ENCODE measurements at regions not wholly inside any gene's neighbourhood (a gene's known extent, or its start where the extent isn't known, plus 50 kb on each side); places are given as distances from the start of the nearest gene placed in this dataset.
"Not testable (repeated sequence)": the region's sequence is repeated elsewhere in the genome, so short reads cannot be mapped to it uniquely, and the experiment has no call there.

- no peaks in the 10 kb centered on the region for H3K4me1 Mint-ChIP-seq (ENCODE audit: low read depth in 2 of 2)
- H3K36me3 Mint-ChIP-seq = no peaks in the 10 kb centered on the region
- no peak overlapping the region for H3K4me3 Mint-ChIP-seq
- no peaks in the 10 kb centered on the region for H3K9me3 Mint-ChIP-seq
- H3K27me3 Mint-ChIP-seq = no peaks in the 10 kb centered on the region
- DNase-seq (ENCODE audit: low spot score) = peak; percentile 48
- no peak for ATAC-seq
- H3K27ac Mint-ChIP-seq = no peak overlapping the region
These were observed 59.7 kb upstream of the RBFOX2 start for GRCh38 chr22:36088292-36088691.

GRCh38 chr22:36087784-36088183 lies 59.2 kb upstream of the RBFOX2 start:
- no peak overlapping the region for H3K27ac Mint-ChIP-seq
- H3K4me1 Mint-ChIP-seq (ENCODE audit: low read depth in 2 of 2) = no peaks in the 10 kb centered on the region
- no peaks in the 10 kb centered on the region for H3K36me3 Mint-ChIP-seq
- no peaks in the 10 kb centered on the region for H3K27me3 Mint-ChIP-seq
- ATAC-seq = no peak
- no peaks in the 10 kb centered on the region for H3K9me3 Mint-ChIP-seq
- DNase-seq (ENCODE audit: low spot score) = peak; percentile 6
- no peak overlapping the region for H3K4me3 Mint-ChIP-seq

DNA sequence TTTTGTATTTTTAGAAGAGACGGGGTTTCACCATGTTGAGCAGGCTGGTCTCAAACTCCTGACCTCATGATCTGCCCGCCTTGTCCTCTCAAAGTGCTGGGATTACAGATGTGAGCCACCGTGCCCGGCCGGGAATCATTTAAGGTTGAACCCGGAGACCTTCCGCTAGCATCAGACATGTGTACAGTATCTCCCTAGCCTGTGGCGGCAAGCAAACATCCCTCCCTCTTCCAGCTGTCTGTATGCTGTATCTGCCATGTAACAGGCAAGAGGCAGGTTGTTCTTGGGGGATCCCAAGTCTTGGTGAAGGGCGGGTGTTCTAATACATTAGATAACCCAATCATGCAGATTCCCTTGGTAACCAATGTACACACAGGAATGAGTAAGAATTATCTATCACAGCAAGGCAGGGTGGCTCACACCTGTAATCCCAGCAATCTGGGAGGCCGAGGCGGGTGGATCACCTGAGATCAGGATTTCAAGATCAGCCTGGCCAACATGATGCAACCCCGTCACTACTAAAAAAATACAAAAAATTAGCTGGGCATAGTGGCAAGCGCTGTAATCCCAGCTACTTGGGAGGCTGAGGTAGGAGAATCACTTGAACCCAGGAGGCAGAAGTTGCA lies 58.1 kb upstream of the RBFOX2 start:
- H3K4me1 Mint-ChIP-seq (ENCODE audit: low read depth in 2 of 2) = no peaks in the 10 kb centered on the region
- no peak overlapping the region for H3K4me3 Mint-ChIP-seq

GRCh38 chr22:36086170-36086490 lies 57.5 kb upstream of the RBFOX2 start:
- Mint-ChIP-seq H3K27me3 (no peaks in the 10 kb centered on the region), H3K9me3 (no peaks in the 10 kb centered on the region), H3K36me3 (no peaks in the 10 kb centered on the region), H3K4me1 (ENCODE audit: low read depth in 2 of 2) (no peaks in the 10 kb centered on the region), H3K27ac (no peak overlapping the region), H3K4me3 (no peak overlapping the region)
- peak; percentile 38 for DNase-seq (ENCODE audit: low spot score)
- no peak for ATAC-seq

More for the DNA sequence above, 58.1 kb upstream of the RBFOX2 start:
- peak; percentile 37 for DNase-seq (ENCODE audit: low spot score)
- Mint-ChIP-seq H3K36me3 (no peaks in the 10 kb centered on the region), H3K27ac (no peak overlapping the region), H3K9me3 (no peaks in the 10 kb centered on the region), H3K27me3 (no peaks in the 10 kb centered on the region)
- no peak for ATAC-seq

DNA sequence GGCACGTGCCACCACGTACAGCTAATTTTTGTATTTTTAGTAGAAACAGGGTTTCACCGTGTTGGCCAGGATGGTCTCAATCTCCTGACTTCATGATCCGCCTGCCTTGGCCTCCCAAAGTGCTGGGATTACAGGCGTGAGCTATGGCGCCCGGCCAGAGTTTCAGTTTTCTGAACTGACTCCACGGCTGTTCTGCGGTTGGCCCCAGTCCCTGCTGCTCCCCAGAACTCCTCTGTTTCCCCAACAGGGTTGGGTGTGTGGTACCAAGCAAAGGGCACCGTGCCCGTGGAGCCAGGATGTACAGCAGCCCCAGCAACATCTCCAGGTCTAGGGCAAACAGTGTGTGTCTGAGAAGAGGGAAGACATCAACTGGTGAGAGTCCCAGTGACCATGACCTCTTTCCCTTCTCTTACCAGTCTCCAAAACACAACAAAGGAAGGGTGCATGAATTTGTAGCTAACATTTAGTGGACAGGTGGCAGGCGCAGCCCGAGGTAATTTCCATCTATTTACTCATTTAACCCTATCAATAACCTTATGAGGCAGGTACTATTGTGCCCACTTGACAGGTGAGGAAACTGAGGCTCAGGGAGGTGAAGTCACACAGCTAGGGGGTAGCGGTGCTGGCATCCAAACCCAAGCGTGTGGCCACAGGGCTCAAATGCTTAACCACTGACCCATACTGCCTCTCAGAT lies 57.0 kb upstream of the RBFOX2 start:
- no peaks in the 10 kb centered on the region for H3K9me3 Mint-ChIP-seq
- no peak for DNase-seq (ENCODE audit: low spot score)
- no peak overlapping the region for H3K4me3 Mint-ChIP-seq
- H3K27ac Mint-ChIP-seq = no peak overlapping the region
- H3K27me3 Mint-ChIP-seq = no peaks in the 10 kb centered on the region
- no peaks in the 10 kb centered on the region for H3K4me1 Mint-ChIP-seq (ENCODE audit: low read depth in 2 of 2)
- no peaks in the 10 kb centered on the region for H3K36me3 Mint-ChIP-seq
- no peak for ATAC-seq

DNA sequence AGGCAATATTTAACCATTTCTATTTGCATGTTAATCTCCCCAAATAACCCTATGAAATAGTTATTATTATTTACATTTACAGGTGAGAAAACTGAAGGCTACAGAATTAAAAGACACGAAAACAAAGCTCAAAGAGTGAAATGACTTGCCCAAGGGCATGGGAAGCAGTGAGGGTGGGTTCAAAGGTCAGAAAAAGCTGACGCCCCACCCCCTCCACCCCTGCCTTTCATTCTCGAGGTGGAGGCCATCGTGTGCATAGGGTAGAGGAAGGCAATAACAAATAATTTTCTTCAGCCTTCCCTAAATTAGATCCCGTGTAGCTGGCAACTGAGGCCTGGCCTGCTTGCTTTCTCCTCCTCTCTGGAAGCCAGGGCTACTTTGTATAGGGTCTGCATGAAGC lies 56.1 kb upstream of the RBFOX2 start:
- peaks cover 2 to 6% of the 10 kb centered on the region in 2 donors for H3K27me3 Mint-ChIP-seq
- H3K27ac Mint-ChIP-seq = no peak overlapping the region
- no peak overlapping the region for H3K4me3 Mint-ChIP-seq
- ATAC-seq = no peak
- no peak for DNase-seq (ENCODE audit: low spot score)
- H3K36me3 Mint-ChIP-seq = no peaks in the 10 kb centered on the region
- peaks cover 0 to 3% of the 10 kb centered on the region in 2 donors for H3K4me1 Mint-ChIP-seq (ENCODE audit: low read depth in 2 of 2)
- no peaks in the 10 kb centered on the region for H3K9me3 Mint-ChIP-seq

DNA sequence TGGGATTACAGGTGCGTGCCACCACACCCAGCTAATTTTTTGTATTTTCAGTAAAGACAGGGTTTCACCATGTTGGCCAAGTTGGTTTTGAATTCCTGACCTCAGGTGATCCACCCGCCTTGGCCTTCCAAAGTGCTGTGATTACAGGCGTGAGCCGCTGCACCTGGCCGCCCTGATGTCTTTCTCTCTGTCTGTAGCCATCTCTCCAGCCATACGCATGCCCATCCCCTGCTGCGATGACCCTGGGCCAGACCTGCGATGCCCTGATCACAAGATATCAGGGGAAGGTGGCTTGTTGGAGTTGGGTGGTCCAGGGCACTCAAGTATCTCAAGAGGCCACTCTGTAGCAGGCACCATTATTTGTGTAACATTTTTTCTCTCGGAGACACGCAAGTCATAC lies 54.4 kb upstream of the RBFOX2 start:
- H3K9me3 Mint-ChIP-seq = no peaks in the 10 kb centered on the region

DNA sequence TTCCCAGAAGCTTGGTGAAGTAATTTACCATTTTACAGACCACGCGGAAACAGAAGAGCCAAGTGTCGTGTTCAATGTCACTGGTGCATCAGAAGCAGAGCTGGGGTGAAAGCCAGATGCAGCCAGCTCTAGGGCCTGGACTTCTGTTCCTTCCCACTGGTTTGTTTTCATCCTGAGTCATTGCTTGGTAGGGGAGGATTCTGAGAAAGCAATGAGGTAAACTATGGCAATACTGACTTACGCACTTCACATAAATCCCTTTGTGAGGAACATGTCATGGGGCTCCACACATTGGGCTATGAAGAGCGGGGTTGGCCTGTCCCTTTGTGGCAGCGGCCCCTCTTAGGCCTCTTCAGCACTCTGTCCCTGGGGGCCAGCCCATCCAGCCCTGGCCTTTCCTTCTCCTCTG lies 52.4 kb upstream of the RBFOX2 start:
- no peaks in the 10 kb centered on the region for H3K36me3 Mint-ChIP-seq
- no peaks in the 10 kb centered on the region for H3K9me3 Mint-ChIP-seq
- ATAC-seq = no peak
- H3K27me3 Mint-ChIP-seq = peaks cover 6 to 9% of the 10 kb centered on the region in 2 donors
- H3K4me1 Mint-ChIP-seq (ENCODE audit: low read depth in 2 of 2) = peaks cover 0 to 3% of the 10 kb centered on the region in 2 donors
- H3K4me3 Mint-ChIP-seq = no peak overlapping the region
- H3K27ac Mint-ChIP-seq = no peak overlapping the region
- DNase-seq (ENCODE audit: low spot score) = no peak

More for the DNA sequence above, 54.4 kb upstream of the RBFOX2 start:
- Mint-ChIP-seq H3K27me3 (peaks cover 2 to 6% of the 10 kb centered on the region in 2 donors), H3K36me3 (no peaks in the 10 kb centered on the region), H3K4me1 (ENCODE audit: low read depth in 2 of 2) (peaks cover 0 to 3% of the 10 kb centered on the region in 2 donors), H3K4me3 (no peak overlapping the region), H3K27ac (peak overlapping the region in 1 of 2 donors; percentile 51)
- ATAC-seq (no peak), DNase-seq (ENCODE audit: low spot score) (no peak)

GRCh38 chr22:36080281-36080680 lies 51.7 kb upstream of the RBFOX2 start:
- H3K36me3 Mint-ChIP-seq, ATAC-seq: not testable (repeated sequence)

GRCh38 chr22:36079041-36079440 lies 50.4 kb upstream of the RBFOX2 start:
- DNase-seq (ENCODE audit: low spot score) (no peak), ATAC-seq (no peak)
- peaks cover 0 to 3% of the 10 kb centered on the region in 2 donors for H3K4me1 Mint-ChIP-seq (ENCODE audit: low read depth in 2 of 2)
- H3K36me3 Mint-ChIP-seq = no peaks in the 10 kb centered on the region
- no peaks in the 10 kb centered on the region for H3K9me3 Mint-ChIP-seq
- H3K27me3 Mint-ChIP-seq = peaks cover 6 to 9% of the 10 kb centered on the region in 2 donors
- no peak overlapping the region for H3K4me3 Mint-ChIP-seq
- no peak overlapping the region for H3K27ac Mint-ChIP-seq

More at GRCh38 chr22:36080281-36080680, 51.7 kb upstream of the RBFOX2 start:
- not testable (repeated sequence) for H3K4me1 Mint-ChIP-seq (ENCODE audit: low read depth in 2 of 2); H3K4me3 Mint-ChIP-seq; DNase-seq (ENCODE audit: low spot score); H3K9me3 Mint-ChIP-seq; H3K27me3 Mint-ChIP-seq; H3K27ac Mint-ChIP-seq

Data from natural killer cell treated with Interleukin-12 subunit alpha and Interleukin-12 subunit beta and Interleukin-15 and Interleukin-18, amount 100 ng/mL, for 72 hours (primary cell).